GM12874 (cell line): ENCODE measurements at regions not wholly inside any gene's neighbourhood (a gene's known extent, or its start where the extent isn't known, plus 50 kb on each side); places are given as distances from the start of the nearest gene placed in this dataset.

Experiments
- CTCF ChIP-seq: IDR thresholded peaks from 2 replicates; pipeline ENCODE4 v1.5.1; 2011; ENCODE audit warnings: low read depth, mild to moderate bottlenecking, control low read depth, low read length, moderate library complexity; ENCODE audit not compliant: insufficient read depth

- TF ChIP-seq CTCF = no peak
Observed at GRCh38 chr9:16304301-16304700, 566.2 kb downstream of the BNC2 start.

- no peak for TF ChIP-seq CTCF
Observed at GRCh38 chr9:16306586-16306985, 563.9 kb downstream of the BNC2 start.

GRCh38 chr9:16307626-16308195 is 562.8 kb downstream of the BNC2 start:
- TF ChIP-seq CTCF = no peak

GRCh38 chr9:16308645-16309044 is 561.8 kb downstream of the BNC2 start:
- no peak for TF ChIP-seq CTCF

GRCh38 chr9:16309082-16309468 is 561.4 kb downstream of the BNC2 start:
- no peak for TF ChIP-seq CTCF

- TF ChIP-seq CTCF = no peak
Observed at GRCh38 chr9:16309469-16310271, 560.8 kb downstream of the BNC2 start.

GRCh38 chr9:16310278-16311110 is 560.0 kb downstream of the BNC2 start:
- TF ChIP-seq CTCF = no peak
